ENCODE measurements at regions not wholly inside any gene's neighbourhood (a gene's known extent, or its start where the extent isn't known, plus 50 kb on each side); places are given as distances from the start of the nearest gene placed in this dataset.

DNA sequence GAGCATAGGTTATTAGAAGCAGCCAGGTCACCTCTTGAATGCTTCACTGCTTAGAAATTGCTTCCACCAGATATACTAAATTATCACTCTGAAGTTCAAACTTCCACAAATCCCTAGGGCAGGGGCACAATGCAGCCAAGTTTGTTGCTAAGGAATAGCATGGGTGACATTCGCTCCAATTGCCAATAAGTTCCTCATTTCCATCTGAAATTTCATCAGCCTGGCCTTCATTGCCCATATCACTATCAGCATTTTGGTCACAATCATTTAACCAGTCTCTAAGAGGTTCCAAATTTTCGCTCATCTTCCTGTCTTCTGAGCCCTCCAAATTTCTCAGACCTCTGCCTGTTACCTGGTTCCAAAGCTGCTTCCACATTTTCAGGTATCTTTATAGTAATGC lies 356.1 kb downstream of the DAD1 start:
- Histone ChIP-seq H3K27me3 (no peaks in the 10 kb centered on the region), H3K4me1 (no peaks in the 10 kb centered on the region), H3K36me3 (no peaks in the 10 kb centered on the region), H3K27ac (no peak overlapping the region), H3K9me3 (peaks cover 0 to 4% of the 10 kb centered on the region in 2 donors), H3K4me3 (no peak overlapping the region)
- intact Hi-C loops (cut with DNase I) = no loop called here
- TF ChIP-seq, protein P1, sequence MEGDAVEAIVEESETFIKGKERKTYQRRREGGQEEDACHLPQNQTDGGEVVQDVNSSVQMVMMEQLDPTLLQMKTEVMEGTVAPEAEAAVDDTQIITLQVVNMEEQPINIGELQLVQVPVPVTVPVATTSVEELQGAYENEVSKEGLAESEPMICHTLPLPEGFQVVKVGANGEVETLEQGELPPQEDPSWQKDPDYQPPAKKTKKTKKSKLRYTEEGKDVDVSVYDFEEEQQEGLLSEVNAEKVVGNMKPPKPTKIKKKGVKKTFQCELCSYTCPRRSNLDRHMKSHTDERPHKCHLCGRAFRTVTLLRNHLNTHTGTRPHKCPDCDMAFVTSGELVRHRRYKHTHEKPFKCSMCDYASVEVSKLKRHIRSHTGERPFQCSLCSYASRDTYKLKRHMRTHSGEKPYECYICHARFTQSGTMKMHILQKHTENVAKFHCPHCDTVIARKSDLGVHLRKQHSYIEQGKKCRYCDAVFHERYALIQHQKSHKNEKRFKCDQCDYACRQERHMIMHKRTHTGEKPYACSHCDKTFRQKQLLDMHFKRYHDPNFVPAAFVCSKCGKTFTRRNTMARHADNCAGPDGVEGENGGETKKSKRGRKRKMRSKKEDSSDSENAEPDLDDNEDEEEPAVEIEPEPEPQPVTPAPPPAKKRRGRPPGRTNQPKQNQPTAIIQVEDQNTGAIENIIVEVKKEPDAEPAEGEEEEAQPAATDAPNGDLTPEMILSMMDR (IDR thresholded peaks at IDR 0.05) = no peak
- DNase-seq (ENCODE audit: low spot score in 2 of 2) = no peak

DNA sequence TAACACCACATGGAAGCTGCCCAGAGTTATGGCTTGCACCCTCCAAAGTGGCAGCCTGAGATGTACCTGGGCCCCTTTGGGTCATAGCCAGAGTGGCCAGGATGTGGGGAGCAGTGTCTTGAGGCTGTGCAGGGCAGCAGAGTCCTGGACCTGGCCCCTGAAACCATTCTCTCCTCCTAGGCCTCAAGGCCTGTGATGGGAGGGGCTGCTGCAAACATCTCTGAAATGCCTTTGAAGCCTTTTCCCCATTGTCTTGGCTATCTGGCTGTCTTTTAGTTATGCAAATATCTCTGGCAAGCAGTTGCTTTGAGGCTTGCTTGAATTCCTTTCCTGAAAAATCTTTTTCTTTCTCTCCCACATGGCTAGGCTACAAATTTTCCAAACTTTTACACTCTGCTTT lies 356.5 kb downstream of the DAD1 start:
- TF ChIP-seq, protein P1 (IDR thresholded peaks at IDR 0.05) = no peak
- no peak overlapping the region for H3K4me3 ChIP-seq
- H3K4me1 ChIP-seq = no peaks in the 10 kb centered on the region
- H3K27me3 ChIP-seq = no peaks in the 10 kb centered on the region
- H3K9me3 ChIP-seq = peaks cover 0 to 4% of the 10 kb centered on the region in 2 donors
- H3K27ac ChIP-seq = no peak overlapping the region
- DNase-seq (ENCODE audit: low spot score in 2 of 2) = no peak
- H3K36me3 ChIP-seq = no peaks in the 10 kb centered on the region
- intact Hi-C loops (cut with DNase I) = no loop called here

DNA sequence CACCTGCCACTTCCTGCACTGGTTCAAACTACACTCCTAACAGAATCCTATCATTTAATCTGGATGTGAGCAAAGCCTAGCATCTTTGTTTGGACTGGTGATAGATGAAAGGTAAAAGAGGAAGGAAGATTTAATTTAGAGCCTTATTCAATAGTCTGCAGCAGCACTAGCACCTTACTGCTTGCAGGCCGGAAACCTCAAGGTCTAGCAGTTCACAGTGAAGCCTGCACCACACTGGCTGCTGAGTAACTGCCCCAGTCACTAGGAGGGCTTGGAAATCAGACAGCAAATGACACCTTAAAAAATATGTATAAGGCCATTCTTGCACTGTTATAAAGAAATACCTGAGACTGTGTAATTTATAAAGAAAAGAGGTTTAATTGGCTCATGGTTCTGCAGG lies 358.0 kb downstream of the DAD1 start:
- Histone ChIP-seq H3K4me3 (no peak overlapping the region), H3K9me3 (peaks cover 0 to 4% of the 10 kb centered on the region in 2 donors), H3K27ac (no peak overlapping the region), H3K27me3 (no peaks in the 10 kb centered on the region), H3K4me1 (no peaks in the 10 kb centered on the region), H3K36me3 (no peaks in the 10 kb centered on the region)
- no peak for DNase-seq (ENCODE audit: low spot score in 2 of 2)
- TF ChIP-seq, protein P1 (IDR thresholded peaks at IDR 0.05) = no peak
- intact Hi-C loops (cut with DNase I) = no loop called here

DNA sequence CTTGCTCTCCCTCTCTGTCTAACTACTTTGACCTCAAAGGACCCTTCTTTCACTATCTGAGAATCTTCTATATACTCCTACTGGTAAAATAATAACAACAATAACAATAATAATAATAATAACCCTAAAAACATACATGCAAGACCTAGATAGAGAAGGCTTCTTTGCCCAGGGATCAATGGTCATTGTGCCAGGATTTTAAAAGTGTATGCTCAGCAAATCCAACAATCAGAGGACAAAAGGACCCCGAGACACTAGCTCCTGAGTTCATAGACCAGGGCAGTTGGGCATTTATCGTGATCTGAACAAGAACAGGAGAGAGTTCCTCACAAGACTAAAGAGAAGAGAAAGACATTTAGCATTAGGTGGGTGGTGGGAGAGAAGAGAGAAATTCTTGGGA lies 358.5 kb downstream of the DAD1 start:
- Histone ChIP-seq H3K27me3 (no peaks in the 10 kb centered on the region), H3K36me3 (no peaks in the 10 kb centered on the region), H3K4me1 (no peaks in the 10 kb centered on the region), H3K27ac (no peak overlapping the region), H3K4me3 (no peak overlapping the region), H3K9me3 (peaks cover 0 to 4% of the 10 kb centered on the region in 2 donors)
- TF ChIP-seq, protein P1 (IDR thresholded peaks at IDR 0.05) = no peak
- intact Hi-C loops (cut with DNase I) = no loop called here
- no peak for DNase-seq (ENCODE audit: low spot score in 2 of 2)

DNA sequence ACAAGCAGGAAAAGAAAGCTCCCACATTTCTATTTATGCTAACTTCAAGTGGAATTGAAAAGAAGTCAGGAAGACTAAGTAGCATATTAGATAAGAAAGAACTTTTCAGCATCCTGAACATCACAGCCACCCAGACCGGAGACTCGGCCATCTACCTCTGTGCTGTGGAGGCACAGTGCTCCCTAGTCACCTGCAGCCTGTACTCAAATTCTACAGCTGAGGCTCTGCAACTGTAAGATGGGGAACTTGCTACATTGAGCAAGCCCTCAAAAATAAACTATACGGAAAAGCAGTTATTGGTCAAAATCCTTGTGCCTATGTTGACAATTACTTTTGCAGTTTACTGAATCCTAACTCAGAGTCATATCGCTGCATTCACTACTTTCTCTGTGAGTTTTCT lies 361.9 kb downstream of the DAD1 start:
- Histone ChIP-seq H3K4me1 (no peaks in the 10 kb centered on the region), H3K27me3 (no peaks in the 10 kb centered on the region), H3K9me3 (no peaks in the 10 kb centered on the region), H3K27ac (no peak overlapping the region), H3K4me3 (no peak overlapping the region), H3K36me3 (no peaks in the 10 kb centered on the region)
- TF ChIP-seq, protein P1 (IDR thresholded peaks at IDR 0.05) = no peak
- intact Hi-C loops (cut with DNase I) = no loop called here
- DNase-seq (ENCODE audit: low spot score in 2 of 2) = no peak

DNA sequence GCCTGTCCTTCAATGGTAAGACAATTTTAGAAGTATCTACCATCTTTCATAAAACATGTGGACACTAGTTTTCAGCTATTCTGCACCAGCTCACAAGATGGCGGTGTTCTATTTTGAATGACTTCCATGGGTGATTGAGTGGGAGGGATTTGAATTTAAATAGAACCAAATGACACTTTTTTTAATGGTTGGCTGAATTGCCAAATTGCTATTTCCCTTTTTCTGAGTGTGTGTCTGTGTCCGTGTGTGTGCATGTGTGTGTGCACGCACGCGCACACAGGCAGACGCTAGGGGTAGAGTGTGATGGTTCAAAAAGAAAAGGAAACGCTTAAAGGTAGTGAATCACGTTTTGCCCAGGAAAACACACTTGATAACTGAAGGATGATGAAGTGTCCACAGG lies 362.6 kb downstream of the DAD1 start:
- Histone ChIP-seq H3K9me3 (no peaks in the 10 kb centered on the region), H3K36me3 (no peaks in the 10 kb centered on the region), H3K27ac (no peak overlapping the region), H3K27me3 (no peaks in the 10 kb centered on the region), H3K4me1 (no peaks in the 10 kb centered on the region), H3K4me3 (no peak overlapping the region)
- no peak for DNase-seq (ENCODE audit: low spot score in 2 of 2)
- intact Hi-C loops (cut with DNase I) = no loop called here
- TF ChIP-seq, protein P1 (IDR thresholded peaks at IDR 0.05) = no peak

Measured in ascending aorta (tissue), 2 donors.